Activated B cell treated with CpG ODN at 0.5 μM for 24 hours (primary cell): ENCODE measurements at regions not wholly inside any gene's neighbourhood (a gene's known extent, or its start where the extent isn't known, plus 50 kb on each side); places are given as distances from the start of the nearest gene placed in this dataset.
"Not testable (repeated sequence)": the region's sequence is repeated elsewhere in the genome, so short reads cannot be mapped to it uniquely, and the experiment has no call there.

ENCODE experiments used
- ATAC-seq: fragments of 200-7000 bp; cut with Tn5 transposase; one replicate; pipeline ENCODE4 v1.10.0; 2021; ENCODE audit warnings: low read depth, mild to moderate bottlenecking, moderate library complexity
- CTCF ChIA-PET: fragments of 350-600 bp; sonication (Branson Sonifier 250); formaldehyde crosslinking; loops from one replicate; lab custom pipeline; 2021; ENCODE audit warnings: antibody characterized with exemption; lab: Charles Lee
- POLR2A ChIA-PET: fragments of 350-600 bp; sonication (Branson Sonifier 250); formaldehyde crosslinking; loops from one replicate; lab custom pipeline; 2021; ENCODE audit warnings: antibody characterized with exemption; lab: Charles Lee
- DNase-seq: peaks from one replicate; pipeline ENCODE4 v3.0.0; 2022
- H3K27ac Mint-ChIP-seq: one replicate; pipeline ENCODE4 v1.8.0; 2020; ENCODE audit warnings: mixed read lengths
- H3K27me3 Mint-ChIP-seq: one replicate; pipeline ENCODE4 v1.8.0; 2021; ENCODE audit warnings: mixed read lengths
- H3K36me3 Mint-ChIP-seq: one replicate; pipeline ENCODE4 v1.8.0; 2021; ENCODE audit warnings: low read depth, mixed read lengths
- H3K4me1 Mint-ChIP-seq: one replicate; pipeline ENCODE4 v1.8.0; 2021; ENCODE audit warnings: mixed read lengths
- H3K4me3 Mint-ChIP-seq: one replicate; pipeline ENCODE4 v1.8.0; 2020; ENCODE audit warnings: mild to moderate bottlenecking, mixed read lengths
- H3K9me3 Mint-ChIP-seq: one replicate; pipeline ENCODE4 v1.8.0; 2020; ENCODE audit warnings: mixed read lengths
- CTCF ChIP-seq: fragments of 200-600 bp; IDR thresholded peaks from one replicate; pipeline ENCODE4 v1.8.0; 2022; ENCODE audit warnings: antibody characterized with exemption, mild to moderate bottlenecking
- intact Hi-C: fragments of 100-400 bp; cut with micrococcal nuclease; formaldehyde crosslinking; loops from one replicate; pipeline ENCODE4 v1.15.1; 2024

GRCh38 chr4:26191353-26191752 lies 129.5 kb upstream of the RBPJ start:
- Mint-ChIP-seq H3K36me3 (no peaks in the 10 kb centered on the region), H3K27me3 (no peaks in the 10 kb centered on the region), H3K9me3 (no peaks in the 10 kb centered on the region), H3K27ac (no peak overlapping the region), H3K4me3 (no peak overlapping the region), H3K4me1 (peaks cover 2% of the 10 kb centered on the region)
- ATAC-seq, result no peak
- POLR2A ChIA-PET, result no interaction called here
- TF ChIP-seq CTCF, result no peak
- intact Hi-C loops, result no loop called here
- CTCF ChIA-PET, result no interaction called here
- no peak for DNase-seq

- Mint-ChIP-seq H3K4me3 (no peak overlapping the region), H3K36me3 (no peaks in the 10 kb centered on the region), H3K27ac (no peak overlapping the region), H3K4me1 (peaks cover 10% of the 10 kb centered on the region), H3K9me3 (no peaks in the 10 kb centered on the region), H3K27me3 (peaks cover 4% of the 10 kb centered on the region)
- ChIA-PET CTCF (no interaction called here), POLR2A (no interaction called here)
- no peak for DNase-seq
- ATAC-seq, result no peak
- intact Hi-C loops, result no loop called here
- no peak for TF ChIP-seq CTCF
Measured at GRCh38 chr4:26192899-26193869, 127.6 kb upstream of the RBPJ start.

GRCh38 chr4:26194764-26195163 lies 126.0 kb upstream of the RBPJ start:
- DNase-seq (no peak), ATAC-seq (peak; percentile 45)
- intact Hi-C loops, result no loop called here
- ChIA-PET CTCF (no interaction called here), POLR2A (interaction anchor here (0.9 kb wide), 1 partner anchor 125 kb away, joined by 3 read pairs; no protein-coding TSS in a partner anchor)
- Mint-ChIP-seq H3K27ac (no peak overlapping the region), H3K4me3 (no peak overlapping the region), H3K4me1 (peaks cover 10% of the 10 kb centered on the region), H3K27me3 (peaks cover 4% of the 10 kb centered on the region), H3K36me3 (no peaks in the 10 kb centered on the region), H3K9me3 (no peaks in the 10 kb centered on the region)
- TF ChIP-seq CTCF, result no peak

GRCh38 chr4:26196567-26196966 lies 124.2 kb upstream of the RBPJ start:
- Mint-ChIP-seq H3K36me3 (no peaks in the 10 kb centered on the region), H3K27me3 (peaks cover 4% of the 10 kb centered on the region), H3K27ac (no peak overlapping the region), H3K4me3 (no peak overlapping the region), H3K4me1 (peaks cover 10% of the 10 kb centered on the region), H3K9me3 (no peaks in the 10 kb centered on the region)
- ChIA-PET POLR2A (interaction anchor here (0.5 to 0.7 kb wide), 2 partner anchors 117 to 580 kb away, joined by 3 to 5 read pairs; no protein-coding TSS in a partner anchor), CTCF (no interaction called here)
- intact Hi-C loops, result no loop called here
- TF ChIP-seq CTCF, result no peak
- DNase-seq (no peak), ATAC-seq (no peak)

GRCh38 chr4:26197018-26197779 lies 123.6 kb upstream of the RBPJ start:
- intact Hi-C loops, result no loop called here
- ATAC-seq, result peak; percentile 58
- peaks cover 10% of the 10 kb centered on the region for H3K4me1 Mint-ChIP-seq
- TF ChIP-seq CTCF, result no peak
- H3K36me3 Mint-ChIP-seq, result no peaks in the 10 kb centered on the region
- H3K27ac Mint-ChIP-seq, result no peak overlapping the region
- H3K27me3 Mint-ChIP-seq, result peaks cover 4% of the 10 kb centered on the region
- CTCF ChIA-PET, result no interaction called here
- H3K4me3 Mint-ChIP-seq, result no peak overlapping the region
- POLR2A ChIA-PET, result interaction anchor here (0.7 kb wide), 1 partner anchor 116 kb away, joined by 3 read pairs; no protein-coding TSS in a partner anchor
- DNase-seq, result no peak
- no peaks in the 10 kb centered on the region for H3K9me3 Mint-ChIP-seq

- H3K4me3 Mint-ChIP-seq, ATAC-seq, intact Hi-C loops, H3K27ac Mint-ChIP-seq, H3K9me3 Mint-ChIP-seq, CTCF ChIA-PET, POLR2A ChIA-PET, H3K36me3 Mint-ChIP-seq, H3K27me3 Mint-ChIP-seq, H3K4me1 Mint-ChIP-seq, DNase-seq: not testable (repeated sequence)
Measured at GRCh38 chr4:26198931-26199330, 121.9 kb upstream of the RBPJ start.
